WTC11 (cell line): ENCODE measurements at regions not wholly inside any gene's neighbourhood (a gene's known extent, or its start where the extent isn't known, plus 50 kb on each side); places are given as distances from the start of the nearest gene placed in this dataset.

Source experiments
- ATAC-seq: fragments of 200-7000 bp; cut with Tn5 transposase; 2 replicates; pipeline ENCODE4 v1.10.0; 2021; ENCODE audit warnings: mild to moderate bottlenecking, moderate library complexity
- CTCF ChIA-PET: fragments of 300-600 bp; sonication (Branson Sonifier 250); formaldehyde crosslinking; loops from one replicate; lab custom pipeline; 2021; ENCODE audit warnings: antibody characterized with exemption; lab: Charles Lee
- POLR2A ChIA-PET: fragments of 350-600 bp; sonication (Branson Sonifier 250); formaldehyde crosslinking; loops from one replicate; lab custom pipeline; 2021; ENCODE audit warnings: antibody characterized with exemption; lab: Charles Lee
- DNase-seq: peaks from one replicate; pipeline ENCODE4 v3.0.0; 2021; ENCODE audit warnings: low spot score
- H3K27ac Mint-ChIP-seq: 2 replicates; pipeline ENCODE4 v1.8.0; 2021; ENCODE audit warnings: mixed read lengths
- H3K27me3 Mint-ChIP-seq: 2 replicates; pipeline ENCODE4 v1.8.0; 2021; ENCODE audit warnings: low read depth, mild to moderate bottlenecking, moderate library complexity, mixed read lengths
- H3K36me3 Mint-ChIP-seq: 2 replicates; pipeline ENCODE4 v1.8.0; 2021; ENCODE audit warnings: mixed read lengths
- H3K4me1 Mint-ChIP-seq: 2 replicates; pipeline ENCODE4 v1.8.0; 2022; ENCODE audit warnings: mixed read lengths
- H3K4me3 Mint-ChIP-seq: 2 replicates; pipeline ENCODE4 v1.8.0; 2021; ENCODE audit warnings: mild to moderate bottlenecking, moderate library complexity, mixed read lengths
- H3K9me3 Mint-ChIP-seq: 2 replicates; pipeline ENCODE4 v1.8.0; 2021; ENCODE audit warnings: mixed read lengths
- AR ChIP-seq: fragments of 250-450 bp; sonication (Bioruptor Pico); IDR thresholded peaks from 2 replicates; pipeline ENCODE4 v1.9.0; 2021; ENCODE audit warnings: mild to moderate bottlenecking
- CREM ChIP-seq: sonication (generic); formaldehyde crosslinking; IDR thresholded peaks from 2 replicates; pipeline ENCODE4 v1.8.1; 2022; ENCODE audit warnings: mild to moderate bottlenecking, missing genetic modification reagents, moderate library complexity
- ELF4 ChIP-seq: sonication (generic); formaldehyde crosslinking; IDR thresholded peaks from 2 replicates; pipeline ENCODE4 v1.8.1; 2022; ENCODE audit warnings: low read depth, mild to moderate bottlenecking, moderate library complexity, missing genetic modification reagents
- EMX1 ChIP-seq: fragments of 250-450 bp; sonication (Bioruptor Pico); IDR thresholded peaks from 2 replicates; pipeline ENCODE4 v1.8.0; 2021; ENCODE audit warnings: mild to moderate bottlenecking
- GTF2I ChIP-seq: fragments of 250-450 bp; sonication (Bioruptor Pico); conservative IDR thresholded peaks from 2 replicates; pipeline ENCODE4 v1.4.0; 2021; ENCODE audit warnings: mild to moderate bottlenecking
- IRF2 ChIP-seq: sonication (generic); formaldehyde crosslinking; IDR thresholded peaks from 2 replicates; pipeline ENCODE4 v1.8.0; 2022; ENCODE audit warnings: low read depth, missing genetic modification reagents, borderline replicate concordance
- JAZF1 ChIP-seq: fragments of 250-450 bp; sonication (Bioruptor Pico); IDR thresholded peaks from 2 replicates; pipeline ENCODE4 v1.9.0; 2021; ENCODE audit warnings: moderate library complexity, mild to moderate bottlenecking, inconsistent platforms
- MLX ChIP-seq: sonication (generic); formaldehyde crosslinking; IDR thresholded peaks from 2 replicates; pipeline ENCODE4 v1.8.1; 2023; ENCODE audit warnings: mild to moderate bottlenecking, missing genetic modification reagents, moderate library complexity
- MXD4 ChIP-seq: fragments of 250-450 bp; sonication (Bioruptor Pico); IDR thresholded peaks from 2 replicates; pipeline ENCODE4 v1.8.0; 2021; ENCODE audit warnings: mild to moderate bottlenecking, moderate library complexity, borderline replicate concordance
- MYBL2 ChIP-seq: sonication (generic); formaldehyde crosslinking; IDR thresholded peaks from 2 replicates; pipeline ENCODE4 v1.8.1; 2023; ENCODE audit warnings: mild to moderate bottlenecking, moderate library complexity, missing genetic modification reagents
- NR1H2 ChIP-seq: sonication (generic); formaldehyde crosslinking; IDR thresholded peaks from 2 replicates; pipeline ENCODE4 v1.9.0; 2021; ENCODE audit warnings: mild to moderate bottlenecking, moderate library complexity, missing genetic modification reagents
- NR2C2 ChIP-seq: sonication (generic); formaldehyde crosslinking; IDR thresholded peaks from 2 replicates; pipeline ENCODE4 v1.8.0; 2022; ENCODE audit warnings: mild to moderate bottlenecking, missing genetic modification reagents
- NR3C1 ChIP-seq: sonication (generic); formaldehyde crosslinking; conservative IDR thresholded peaks from 2 replicates; pipeline ENCODE4 v1.8.1; 2023; ENCODE audit warnings: low read depth, mild to moderate bottlenecking, missing genetic modification reagents
- OVOL2 ChIP-seq: fragments of 250-450 bp; sonication (Bioruptor Pico); IDR thresholded peaks from 2 replicates; pipeline ENCODE4 v1.9.0; 2021; ENCODE audit warnings: mild to moderate bottlenecking, borderline replicate concordance
- PRRX2 ChIP-seq: fragments of 250-450 bp; sonication (Bioruptor Pico); IDR thresholded peaks from 2 replicates; pipeline ENCODE4 v1.8.0; 2021; ENCODE audit warnings: mild to moderate bottlenecking
- SOX15 ChIP-seq: fragments of 250-450 bp; sonication (Bioruptor Pico); IDR thresholded peaks from 2 replicates; pipeline ENCODE4 v1.9.0; 2021; ENCODE audit warnings: mild to moderate bottlenecking
- SP1 ChIP-seq: sonication (generic); formaldehyde crosslinking; conservative IDR thresholded peaks from 2 replicates; pipeline ENCODE4 v1.8.1; 2022; ENCODE audit warnings: missing genetic modification reagents
- TCF7 ChIP-seq: sonication (generic); formaldehyde crosslinking; IDR thresholded peaks from 2 replicates; pipeline ENCODE4 v1.8.0; 2022; ENCODE audit warnings: mild to moderate bottlenecking, low read depth, missing genetic modification reagents, moderate library complexity
- ZBTB21 ChIP-seq: sonication (generic); formaldehyde crosslinking; IDR thresholded peaks from 2 replicates; pipeline ENCODE4 v1.8.1; 2023; ENCODE audit warnings: mild to moderate bottlenecking, missing genetic modification reagents, borderline replicate concordance
- ZNF138 ChIP-seq: sonication (generic); formaldehyde crosslinking; conservative IDR thresholded peaks from 2 replicates; pipeline ENCODE4 v1.8.1; 2022; ENCODE audit warnings: mild to moderate bottlenecking, moderate library complexity, missing genetic modification reagents
- ZSCAN18 ChIP-seq: fragments of 250-450 bp; sonication (Bioruptor Pico); IDR thresholded peaks from 2 replicates; pipeline ENCODE4 v2.1.2; 2022; ENCODE audit warnings: mild to moderate bottlenecking, moderate library complexity

- TF ChIP-seq PRRX2 (CRISPR knock-in tag): no peak
- no peak for TF ChIP-seq TCF7 (CRISPR knock-in tag)
- no peak for TF ChIP-seq EMX1
- TF ChIP-seq ZNF138 (CRISPR knock-in tag): no peak
- TF ChIP-seq NR3C1 (CRISPR knock-in tag): no peak
- TF ChIP-seq SP1 (CRISPR knock-in tag): no peak
- TF ChIP-seq AR: no peak
- no peak for TF ChIP-seq ZSCAN18 (CRISPR knock-in tag)
Observed at GRCh38 chr18:78796693-78797455, 182.7 kb upstream of the SALL3 start (continued).

GRCh38 chr18:78797499-78797898, 182.1 kb upstream of the SALL3 start:
- DNase-seq (no peak), ATAC-seq (no peak)
- no peaks in the 10 kb centered on the region; the same call in 1 of the 2 replicates for H3K27me3 Mint-ChIP-seq
- no peak for TF ChIP-seq MXD4 (CRISPR knock-in tag)
- TF ChIP-seq SOX15 (CRISPR knock-in tag): no peak
- TF ChIP-seq ELF4 (CRISPR knock-in tag): no peak
- no peak for TF ChIP-seq CREM (CRISPR knock-in tag)
- no peak for TF ChIP-seq IRF2
- no peak for TF ChIP-seq NR3C1 (CRISPR knock-in tag)
- no peak for TF ChIP-seq NR1H2 (CRISPR knock-in tag)
- no peak for TF ChIP-seq JAZF1 (CRISPR knock-in tag)
- no peak for TF ChIP-seq OVOL2 (CRISPR knock-in tag)
- TF ChIP-seq MLX (CRISPR knock-in tag): no peak
- TF ChIP-seq ZBTB21 (CRISPR knock-in tag): no peak
- TF ChIP-seq MYBL2 (CRISPR knock-in tag): no peak
- no peak overlapping the region for H3K4me3 Mint-ChIP-seq
- H3K36me3 Mint-ChIP-seq: peaks cover 9% of the 10 kb centered on the region
- H3K9me3 Mint-ChIP-seq: peaks cover 26% of the 10 kb centered on the region
- no peaks in the 10 kb centered on the region for H3K4me1 Mint-ChIP-seq
- POLR2A ChIA-PET: no interaction called here
- no peak overlapping the region for H3K27ac Mint-ChIP-seq
- CTCF ChIA-PET: no interaction called here

GRCh38 chr18:78798402-78799175, 181.0 kb upstream of the SALL3 start:
- no peak overlapping the region for H3K4me3 Mint-ChIP-seq
- no peak for ATAC-seq
- no peaks in the 10 kb centered on the region; the same call in 1 of the 2 replicates for H3K27me3 Mint-ChIP-seq
- H3K4me1 Mint-ChIP-seq: no peaks in the 10 kb centered on the region
- POLR2A ChIA-PET: no interaction called here
- peaks cover 29% of the 10 kb centered on the region for H3K9me3 Mint-ChIP-seq
- no peak overlapping the region for H3K27ac Mint-ChIP-seq
- TF ChIP-seq NR2C2 (CRISPR knock-in tag): no peak
- TF ChIP-seq MXD4 (CRISPR knock-in tag): no peak
- no peak for TF ChIP-seq GTF2I
- no peak for TF ChIP-seq ZBTB21 (CRISPR knock-in tag)
- H3K36me3 Mint-ChIP-seq: peaks cover 12% of the 10 kb centered on the region
- DNase-seq: no peak
- CTCF ChIA-PET: interaction anchor here (0.8 kb wide), 1 partner anchor 77 kb away, joined by 3 read pairs; no protein-coding TSS in a partner anchor
